ENCODE measurements at regions not wholly inside any gene's neighbourhood (a gene's known extent, or its start where the extent isn't known, plus 50 kb on each side); places are given as distances from the start of the nearest gene placed in this dataset.

GRCh38 chr2:55761526-55761925 is 67.9 kb upstream of the PNPT1 start:
- Histone ChIP-seq H4K20me1 (ENCODE audit: control insufficient read depth, insufficient read depth) (no peaks in the 10 kb centered on the region), H3K4me1 (ENCODE audit: control insufficient read depth, insufficient read depth, low read length) (no peaks in the 10 kb centered on the region), H2AFZ (ENCODE audit: control insufficient read depth, low read depth, low read length) (no peak overlapping the region), H3K9ac (ENCODE audit: control insufficient read depth, insufficient read depth, low read length) (no peak overlapping the region), H3K4me2 (ENCODE audit: control insufficient read depth, insufficient read depth) (no peak overlapping the region), H3K36me3 (ENCODE audit: control insufficient read depth in 2 of 2, insufficient read depth in 2 of 2, low read length in 1 of 2) (no peaks in the 10 kb centered on the region), H3K27ac (ENCODE audit: control insufficient read depth, insufficient read depth) (no peak overlapping the region), H3K4me3 (no peak overlapping the region), H3K79me2 (ENCODE audit: control insufficient read depth, insufficient read depth, low read length) (no peaks in the 10 kb centered on the region), H3K27me3 (replicated peaks in 1 of 2; ENCODE audit: control insufficient read depth in 2 of 2, insufficient read depth in 2 of 2, low read length in 1 of 2) (no peaks in the 10 kb centered on the region; a peak in 1 of 4 replicates), H3K9me3 (replicated peaks; ENCODE audit: control insufficient read depth, insufficient read depth, low read length) (no peaks in the 10 kb centered on the region)
- DNase-seq (ENCODE audit: low read depth, low spot score), result no peak
- in situ Hi-C loops (cut with MboI) (loop anchor here (5.0 kb wide), 1 partner anchor 49 kb away; no protein-coding TSS in a partner anchor), intact Hi-C loops (cut with micrococcal nuclease; ENCODE audit: unreplicated experiment) (no loop called here)
- ChIA-PET CTCF (no interaction called here), SMC1A (ENCODE audit: uncharacterized antibody, unreplicated experiment) (no interaction called here), RAD21 (ENCODE audit: unreplicated experiment) (no interaction called here), POLR2A (no interaction called here)
- TF ChIP-seq KLF5 (IDR thresholded peaks at IDR 0.05; ENCODE audit: partially characterized antibody), result no peak
- no peak for TF ChIP-seq STAT3 (IDR thresholded peaks at IDR 0.05; ENCODE audit: low read depth, low read length)
- no peak for TF ChIP-seq ZBED1 (IDR thresholded peaks at IDR 0.05; ENCODE audit: borderline replicate concordance)
- TF ChIP-seq USF1 (IDR thresholded peaks at IDR 0.05; ENCODE audit: borderline replicate concordance, extremely low read length, insufficient read depth, low read depth, low read length), result no peak
- ATAC-seq, result no peak
- FAIRE-seq, result no peak
- WGBS (ENCODE audit: insufficient coverage, insufficient replicate concordance, low lambda C conversion rate, missing lambda C conversion rate), result 8% methylated on average over 2 of the region's 2 CpGs
- BruUV-seq (replicated peaks), result no TSS peak

- H3K9ac ChIP-seq (ENCODE audit: control insufficient read depth, insufficient read depth, low read length), result no peak overlapping the region
- no peak for FAIRE-seq
- no peaks in the 10 kb centered on the region for H3K36me3 ChIP-seq (ENCODE audit: control insufficient read depth in 2 of 2, insufficient read depth in 2 of 2, low read length in 1 of 2)
- no peak overlapping the region for H3K4me3 ChIP-seq
- ChIA-PET SMC1A (ENCODE audit: uncharacterized antibody, unreplicated experiment) (no interaction called here), POLR2A (no interaction called here), CTCF (no interaction called here), RAD21 (ENCODE audit: unreplicated experiment) (no interaction called here)
- H3K9me3 ChIP-seq (replicated peaks; ENCODE audit: control insufficient read depth, insufficient read depth, low read length), result no peaks in the 10 kb centered on the region
- H3K27ac ChIP-seq (ENCODE audit: control insufficient read depth, insufficient read depth), result no peak overlapping the region
- in situ Hi-C loops (cut with MboI) (loop anchor here (5.0 kb wide), 1 partner anchor 49 kb away; no protein-coding TSS in a partner anchor), intact Hi-C loops (cut with micrococcal nuclease; ENCODE audit: unreplicated experiment) (no loop called here)
- H3K27me3 ChIP-seq (replicated peaks in 1 of 2; ENCODE audit: control insufficient read depth in 2 of 2, insufficient read depth in 2 of 2, low read length in 1 of 2), result no peaks in the 10 kb centered on the region; a peak in 1 of 4 replicates
- no peak for ATAC-seq
- no peaks in the 10 kb centered on the region for H4K20me1 ChIP-seq (ENCODE audit: control insufficient read depth, insufficient read depth)
- no peak overlapping the region for H2AFZ ChIP-seq (ENCODE audit: control insufficient read depth, low read depth, low read length)
- H3K4me1 ChIP-seq (ENCODE audit: control insufficient read depth, insufficient read depth, low read length), result no peaks in the 10 kb centered on the region
- no peaks in the 10 kb centered on the region for H3K79me2 ChIP-seq (ENCODE audit: control insufficient read depth, insufficient read depth, low read length)
- BruUV-seq (replicated peaks), result no TSS peak
- TF ChIP-seq MYB (IDR thresholded peaks at IDR 0.05; ENCODE audit: borderline replicate concordance, low read depth, low read length) (no peak), BCLAF1 (IDR thresholded peaks at IDR 0.05) (no peak)
- no peak for DNase-seq (ENCODE audit: low read depth, low spot score)
- H3K4me2 ChIP-seq (ENCODE audit: control insufficient read depth, insufficient read depth), result no peak overlapping the region
These were observed 67.4 kb upstream of the PNPT1 start for GRCh38 chr2:55761024-55761423.
